GM12874 (cell line): ENCODE measurements at regions not wholly inside any gene's neighbourhood (a gene's known extent, or its start where the extent isn't known, plus 50 kb on each side); places are given as distances from the start of the nearest gene placed in this dataset.

Experiments used
- TF ChIP-seq, protein P1 (sequence below): IDR thresholded peaks from 2 replicates; pipeline ENCODE4 v1.5.1; 2011; ENCODE audit warnings: low read depth, mild to moderate bottlenecking, control low read depth, low read length, moderate library complexity; ENCODE audit not compliant: insufficient read depth

DNA sequence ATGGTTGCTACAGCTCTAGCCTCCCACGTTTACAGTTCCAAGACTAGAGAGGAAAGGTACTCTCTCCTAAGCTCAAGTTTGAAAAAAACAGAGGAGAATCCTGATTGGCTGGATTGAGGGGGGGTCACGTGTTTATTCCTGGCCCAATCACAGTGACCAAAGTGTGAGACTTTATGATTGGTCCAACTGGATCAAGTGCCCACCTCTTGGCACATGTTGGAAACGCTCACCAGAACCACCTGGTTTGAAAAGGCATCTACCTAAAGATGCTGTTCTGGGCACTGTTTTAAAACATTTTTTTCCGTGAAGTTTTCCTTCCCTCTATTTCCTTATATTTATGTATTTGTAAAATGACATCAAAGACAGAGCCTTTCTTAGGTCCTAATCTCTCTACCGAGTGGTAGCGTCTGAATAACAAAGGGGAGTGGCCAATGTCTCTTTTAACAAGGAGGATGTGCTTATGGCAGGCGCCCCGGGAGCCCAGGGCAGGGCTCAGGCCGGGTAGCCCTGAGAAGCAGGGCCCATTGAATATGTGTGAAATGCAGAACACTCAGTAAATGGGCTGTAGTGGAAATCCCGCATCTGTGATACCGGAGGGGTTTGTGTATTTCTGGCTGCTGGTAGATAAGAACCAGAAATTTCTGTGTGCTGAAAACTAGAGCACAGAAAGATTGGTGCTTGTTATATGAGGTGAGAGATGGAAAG is 146.2 kb downstream of the ATP23 start:
- TF ChIP-seq, protein P1, sequence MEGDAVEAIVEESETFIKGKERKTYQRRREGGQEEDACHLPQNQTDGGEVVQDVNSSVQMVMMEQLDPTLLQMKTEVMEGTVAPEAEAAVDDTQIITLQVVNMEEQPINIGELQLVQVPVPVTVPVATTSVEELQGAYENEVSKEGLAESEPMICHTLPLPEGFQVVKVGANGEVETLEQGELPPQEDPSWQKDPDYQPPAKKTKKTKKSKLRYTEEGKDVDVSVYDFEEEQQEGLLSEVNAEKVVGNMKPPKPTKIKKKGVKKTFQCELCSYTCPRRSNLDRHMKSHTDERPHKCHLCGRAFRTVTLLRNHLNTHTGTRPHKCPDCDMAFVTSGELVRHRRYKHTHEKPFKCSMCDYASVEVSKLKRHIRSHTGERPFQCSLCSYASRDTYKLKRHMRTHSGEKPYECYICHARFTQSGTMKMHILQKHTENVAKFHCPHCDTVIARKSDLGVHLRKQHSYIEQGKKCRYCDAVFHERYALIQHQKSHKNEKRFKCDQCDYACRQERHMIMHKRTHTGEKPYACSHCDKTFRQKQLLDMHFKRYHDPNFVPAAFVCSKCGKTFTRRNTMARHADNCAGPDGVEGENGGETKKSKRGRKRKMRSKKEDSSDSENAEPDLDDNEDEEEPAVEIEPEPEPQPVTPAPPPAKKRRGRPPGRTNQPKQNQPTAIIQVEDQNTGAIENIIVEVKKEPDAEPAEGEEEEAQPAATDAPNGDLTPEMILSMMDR: no peak

DNA sequence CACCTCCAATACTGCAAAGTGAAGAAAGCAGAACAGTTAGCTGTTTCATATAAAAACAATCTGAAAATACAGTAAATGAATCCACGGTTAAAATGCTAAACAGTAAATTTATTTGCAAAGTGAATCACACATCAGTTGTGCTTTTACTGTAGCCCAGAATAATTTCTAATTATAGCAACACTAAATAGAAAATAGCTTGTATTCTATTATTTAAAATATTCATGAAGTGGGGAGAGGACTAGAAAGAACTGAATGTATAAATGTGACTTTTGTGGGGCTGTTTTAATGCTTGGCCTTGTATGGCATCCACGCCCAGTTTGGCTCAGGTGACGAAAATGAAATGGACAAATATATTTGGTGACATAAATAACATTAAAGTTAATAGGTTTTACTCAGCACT is 148.2 kb downstream of the ATP23 start:
- TF ChIP-seq, protein P1: no peak

DNA sequence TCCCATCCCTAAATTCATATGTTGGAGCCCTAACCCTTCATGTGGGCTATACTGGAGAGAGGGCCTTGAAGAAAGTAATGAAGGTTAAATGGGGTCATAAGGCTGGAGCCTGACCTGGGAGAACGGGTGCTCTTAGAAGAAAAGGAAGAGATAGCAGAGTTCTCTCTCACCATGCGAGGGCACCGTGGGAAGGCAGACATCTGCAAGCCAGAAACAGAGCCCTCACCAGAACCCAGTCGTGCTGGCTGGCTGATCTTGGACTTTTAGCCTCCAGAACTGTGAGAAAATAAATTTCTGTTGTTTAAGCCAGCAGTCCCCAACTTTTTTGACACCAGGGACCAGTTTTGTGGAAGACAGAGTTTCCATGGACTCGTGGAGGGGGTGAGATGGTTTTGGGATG is 149.3 kb downstream of the ATP23 start:
- TF ChIP-seq, protein P1: no peak

DNA sequence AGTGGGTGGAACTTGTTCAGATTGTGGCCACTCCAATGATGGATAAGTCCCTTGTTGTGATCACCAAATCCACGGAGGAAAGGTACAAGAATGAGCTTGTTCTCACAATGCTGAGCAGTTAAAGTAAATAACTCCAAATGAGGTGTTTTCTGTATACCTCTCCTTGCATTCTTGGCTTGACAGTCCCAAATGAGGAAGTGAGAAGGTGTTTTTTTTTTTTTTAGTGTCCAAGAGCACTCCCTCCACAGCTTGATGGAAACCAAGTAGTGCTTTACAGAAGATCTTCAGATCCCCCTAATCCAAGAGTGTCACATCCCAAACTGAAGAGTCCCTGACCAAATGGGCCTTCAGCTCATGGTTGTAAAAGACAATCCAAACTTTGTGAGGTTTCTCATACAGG is 153.6 kb downstream of the ATP23 start:
- TF ChIP-seq, protein P1: no peak

DNA sequence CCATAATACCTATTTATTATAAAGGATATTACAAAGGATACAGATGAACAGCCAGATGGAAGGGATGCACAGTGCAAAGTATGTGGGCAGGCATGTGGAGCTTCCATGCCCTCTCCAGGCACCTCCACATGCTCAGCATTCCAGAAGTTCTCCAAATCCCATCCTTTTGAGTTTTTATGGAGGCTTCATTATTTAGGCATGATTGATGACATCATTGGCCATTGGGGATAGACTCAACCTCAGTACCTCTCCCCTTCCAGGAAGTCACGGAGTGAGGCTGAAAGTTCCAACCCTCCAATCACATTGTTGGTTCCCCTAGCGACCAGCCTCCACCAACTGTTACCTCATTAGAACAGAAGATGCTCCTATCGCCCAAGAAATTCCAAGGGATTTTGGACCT is 156.4 kb downstream of the ATP23 start:
- TF ChIP-seq, protein P1: no peak

DNA sequence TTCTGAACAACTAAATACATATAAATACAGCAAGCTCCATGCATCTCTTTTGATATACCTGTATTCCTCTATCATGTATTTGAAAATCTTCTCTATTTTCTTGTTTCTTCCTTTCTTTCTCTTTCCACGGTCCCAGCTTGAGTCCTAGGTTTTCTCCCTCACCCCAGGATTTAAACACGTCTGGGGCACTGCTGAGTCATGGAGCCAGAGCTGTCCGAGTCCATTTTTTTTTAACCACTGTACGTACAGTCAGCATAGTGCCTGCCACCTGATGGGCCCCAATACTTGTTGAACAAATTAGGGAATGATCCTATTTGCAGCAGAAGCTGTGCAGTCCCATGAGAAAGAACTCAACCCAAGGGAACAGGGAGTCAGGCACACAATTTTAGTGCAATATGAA is 158.1 kb downstream of the ATP23 start:
- TF ChIP-seq, protein P1: no peak

DNA sequence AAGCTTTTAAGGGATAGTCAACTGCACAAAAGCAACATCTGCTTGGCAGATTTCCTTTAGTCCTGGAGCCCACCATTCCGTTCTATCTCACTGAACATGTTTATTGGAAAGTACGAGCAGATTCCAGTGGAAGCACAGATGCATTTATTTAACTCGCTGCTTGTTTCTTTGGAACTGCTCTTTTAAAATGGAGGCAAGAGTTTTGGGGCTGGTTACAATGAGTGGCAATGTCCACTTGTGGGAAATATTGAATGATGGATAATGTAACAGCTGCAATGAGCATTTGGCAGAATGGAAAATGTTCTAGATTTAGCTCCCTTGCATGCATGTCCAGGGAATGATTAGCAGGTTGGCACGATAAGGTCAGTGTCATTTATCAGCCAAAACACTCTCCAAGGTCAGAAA is 163.0 kb downstream of the ATP23 start:
- TF ChIP-seq, protein P1: no peak
